Activated T-helper 1 cell treated with anti-CD3 and anti-CD28 coated beads, Interleukin-12 subunit alpha, Interleukin-12 subunit beta, Interleukin-2, Interleukin-4 antibody, amounts not matched to agents 30 ng/mL and 10 ng/mL and 1 ng/mL, durations not matched to agents 14 hours and 24 hours and 36 hours (primary cell): ENCODE measurements at regions not wholly inside any gene's neighbourhood (a gene's known extent, or its start where the extent isn't known, plus 50 kb on each side); places are given as distances from the start of the nearest gene placed in this dataset.
A peak's percentile ranks its signal among the peaks of the same experiment; 100 is the strongest.

Experiments
- DNase-seq: peaks from one replicate; pipeline ENCODE4 v3.0.0; 2021; ENCODE audit warnings: low spot score
- H3K27ac Mint-ChIP-seq: one replicate; pipeline ENCODE4 v1.8.0; 2021; ENCODE audit warnings: mild to moderate bottlenecking, mixed read lengths
- H3K27me3 Mint-ChIP-seq: one replicate; pipeline ENCODE4 v1.8.0; 2022; ENCODE audit warnings: mild to moderate bottlenecking, moderate library complexity, mixed read lengths; ENCODE audit not compliant: insufficient read depth
- H3K36me3 Mint-ChIP-seq: one replicate; pipeline ENCODE4 v1.8.0; 2021; ENCODE audit warnings: low read depth, mixed read lengths
- H3K4me1 Mint-ChIP-seq: one replicate; pipeline ENCODE4 v1.8.0; 2021; ENCODE audit warnings: low read depth, mixed read lengths
- H3K4me3 Mint-ChIP-seq: one replicate; pipeline ENCODE4 v1.8.0; 2021; ENCODE audit warnings: mild to moderate bottlenecking, moderate library complexity, mixed read lengths
- H3K9me3 Mint-ChIP-seq: one replicate; pipeline ENCODE4 v1.8.0; 2021; ENCODE audit warnings: mixed read lengths
- intact Hi-C: fragments of 100-400 bp; cut with micrococcal nuclease; formaldehyde crosslinking; loops from one replicate; pipeline ENCODE4 v1.15.1; 2024

GRCh38 chr3:194246709-194247349 is 104.3 kb downstream of the CPN2 start:
- Mint-ChIP-seq H3K4me1 (no peaks in the 10 kb centered on the region), H3K27me3 (peaks cover 13% of the 10 kb centered on the region), H3K9me3 (no peaks in the 10 kb centered on the region), H3K4me3 (no peak overlapping the region), H3K27ac (no peak overlapping the region), H3K36me3 (no peaks in the 10 kb centered on the region)
- no peak for DNase-seq
- intact Hi-C loops = no loop called here

GRCh38 chr3:194247350-194247740 is 103.8 kb downstream of the CPN2 start:
- Mint-ChIP-seq H3K27me3 (peaks cover 10% of the 10 kb centered on the region), H3K4me3 (no peak overlapping the region), H3K27ac (no peak overlapping the region), H3K4me1 (no peaks in the 10 kb centered on the region), H3K36me3 (peaks cover 1% of the 10 kb centered on the region), H3K9me3 (no peaks in the 10 kb centered on the region)
- intact Hi-C loops = no loop called here
- DNase-seq = no peak

GRCh38 chr3:194249323-194250097 is 101.6 kb downstream of the CPN2 start:
- Mint-ChIP-seq H3K9me3 (no peaks in the 10 kb centered on the region), H3K27ac (no peak overlapping the region)

GRCh38 chr3:194250098-194251002 is 100.8 kb downstream of the CPN2 start:
- Mint-ChIP-seq H3K4me1 (peaks cover 12% of the 10 kb centered on the region), H3K27me3 (peaks cover 2% of the 10 kb centered on the region), H3K36me3 (peaks cover 4% of the 10 kb centered on the region), H3K4me3 (no peak overlapping the region), H3K9me3 (no peaks in the 10 kb centered on the region), H3K27ac (no peak overlapping the region)
- no peak for DNase-seq
- intact Hi-C loops = no loop called here

More at GRCh38 chr3:194249323-194250097, 101.6 kb downstream of the CPN2 start:
- Mint-ChIP-seq H3K4me1 (peaks cover 9% of the 10 kb centered on the region), H3K4me3 (no peak overlapping the region), H3K36me3 (peaks cover 4% of the 10 kb centered on the region), H3K27me3 (peaks cover 2% of the 10 kb centered on the region)
- intact Hi-C loops = no loop called here
- DNase-seq = no peak

GRCh38 chr3:194251007-194251406 is 100.1 kb downstream of the CPN2 start:
- H3K27ac Mint-ChIP-seq = no peak overlapping the region
- no peak for DNase-seq
- peaks cover 19% of the 10 kb centered on the region for H3K4me1 Mint-ChIP-seq
- H3K4me3 Mint-ChIP-seq = no peak overlapping the region
- H3K27me3 Mint-ChIP-seq = peaks cover 2% of the 10 kb centered on the region
- H3K9me3 Mint-ChIP-seq = no peaks in the 10 kb centered on the region
- H3K36me3 Mint-ChIP-seq = peaks cover 4% of the 10 kb centered on the region
- intact Hi-C loops = no loop called here

GRCh38 chr3:194251461-194251860 is 99.7 kb downstream of the CPN2 start:
- Mint-ChIP-seq H3K27ac (no peak overlapping the region), H3K9me3 (no peaks in the 10 kb centered on the region), H3K4me3 (no peak overlapping the region), H3K4me1 (peaks cover 23% of the 10 kb centered on the region), H3K36me3 (peaks cover 4% of the 10 kb centered on the region), H3K27me3 (peaks cover 2% of the 10 kb centered on the region)
- no peak for DNase-seq
- intact Hi-C loops = no loop called here

GRCh38 chr3:194251891-194252560 is 99.1 kb downstream of the CPN2 start:
- Mint-ChIP-seq H3K27me3 (peaks cover 2% of the 10 kb centered on the region), H3K4me3 (no peak overlapping the region), H3K9me3 (no peaks in the 10 kb centered on the region), H3K27ac (no peak overlapping the region), H3K4me1 (peaks cover 29% of the 10 kb centered on the region), H3K36me3 (peaks cover 4% of the 10 kb centered on the region)
- intact Hi-C loops = no loop called here
- DNase-seq = no peak

GRCh38 chr3:194253270-194253669 is 97.9 kb downstream of the CPN2 start:
- intact Hi-C loops = no loop called here
- H3K4me3 Mint-ChIP-seq = no peak overlapping the region
- peaks cover 7% of the 10 kb centered on the region for H3K9me3 Mint-ChIP-seq
- peaks cover 30% of the 10 kb centered on the region for H3K4me1 Mint-ChIP-seq
- no peak for DNase-seq
- peaks cover 8% of the 10 kb centered on the region for H3K36me3 Mint-ChIP-seq
- H3K27ac Mint-ChIP-seq = no peak overlapping the region
- H3K27me3 Mint-ChIP-seq = peaks cover 2% of the 10 kb centered on the region

GRCh38 chr3:194254040-194254439 is 97.1 kb downstream of the CPN2 start:
- Mint-ChIP-seq H3K4me3 (no peak overlapping the region), H3K27ac (no peak overlapping the region), H3K4me1 (peaks cover 30% of the 10 kb centered on the region), H3K36me3 (peaks cover 13% of the 10 kb centered on the region), H3K9me3 (peaks cover 10% of the 10 kb centered on the region), H3K27me3 (peaks cover 2% of the 10 kb centered on the region)
- DNase-seq = no peak
- intact Hi-C loops = no loop called here

GRCh38 chr3:194255252-194256039 is 95.7 kb downstream of the CPN2 start:
- H3K4me3 Mint-ChIP-seq = peak overlapping the region; percentile 48
- intact Hi-C loops = loop anchor here (5.0 kb wide), 2 partner anchors 48 to 118 kb away; partner anchors contain the start of gene HES1
- peak overlapping the region; percentile 81 for H3K27ac Mint-ChIP-seq

GRCh38 chr3:194256040-194256945 is 94.8 kb downstream of the CPN2 start:
- Mint-ChIP-seq H3K27ac (no peak overlapping the region), H3K9me3 (peaks cover 10% of the 10 kb centered on the region), H3K27me3 (peaks cover 2% of the 10 kb centered on the region), H3K4me1 (peaks cover 30% of the 10 kb centered on the region), H3K4me3 (no peak overlapping the region), H3K36me3 (peaks cover 15% of the 10 kb centered on the region)
- intact Hi-C loops = loop anchor here (5.0 kb wide), 2 partner anchors 49 to 119 kb away; partner anchors contain the start of gene HES1
- no peak for DNase-seq

More at GRCh38 chr3:194255252-194256039, 95.7 kb downstream of the CPN2 start:
- Mint-ChIP-seq H3K9me3 (peaks cover 10% of the 10 kb centered on the region), H3K36me3 (peaks cover 15% of the 10 kb centered on the region), H3K27me3 (peaks cover 2% of the 10 kb centered on the region), H3K4me1 (peaks cover 30% of the 10 kb centered on the region)
- peak; percentile 13 for DNase-seq
